Adrenal gland (tissue), 5 donors: ENCODE measurements at regions not wholly inside any gene's neighbourhood (a gene's known extent, or its start where the extent isn't known, plus 50 kb on each side); places are given as distances from the start of the nearest gene placed in this dataset.

Experiments used
- POLR2A ChIP-seq, 2 donors: fragments of 450-650 bp; IDR thresholded peaks; one replicate each; pipeline ENCODE4 v1.6.1; 2017; ENCODE audit warnings: antibody characterized with exemption in 2 of 2, mild to moderate bottlenecking in 2 of 2, moderate library complexity in 1 of 2
- TF ChIP-seq, protein P1 (sequence below), 6 experiments: fragments of 450-650 bp in 4 of 6; fragments of 200-600 bp in 2 of 6; sonication (generic) in 1 of 6; IDR thresholded peaks; 1 replicate in 5 of 6; 2 replicates in 1 of 6; pipeline versions ENCODE4 v1.5.1 to v1.8.0; 2016 to 2021; ENCODE audit warnings: antibody characterized with exemption in 6 of 6, mild to moderate bottlenecking in 2 of 6, moderate library complexity in 1 of 6
- donor health status: DM: no; HTN: no; CAD: no.

- TF ChIP-seq, protein P1, sequence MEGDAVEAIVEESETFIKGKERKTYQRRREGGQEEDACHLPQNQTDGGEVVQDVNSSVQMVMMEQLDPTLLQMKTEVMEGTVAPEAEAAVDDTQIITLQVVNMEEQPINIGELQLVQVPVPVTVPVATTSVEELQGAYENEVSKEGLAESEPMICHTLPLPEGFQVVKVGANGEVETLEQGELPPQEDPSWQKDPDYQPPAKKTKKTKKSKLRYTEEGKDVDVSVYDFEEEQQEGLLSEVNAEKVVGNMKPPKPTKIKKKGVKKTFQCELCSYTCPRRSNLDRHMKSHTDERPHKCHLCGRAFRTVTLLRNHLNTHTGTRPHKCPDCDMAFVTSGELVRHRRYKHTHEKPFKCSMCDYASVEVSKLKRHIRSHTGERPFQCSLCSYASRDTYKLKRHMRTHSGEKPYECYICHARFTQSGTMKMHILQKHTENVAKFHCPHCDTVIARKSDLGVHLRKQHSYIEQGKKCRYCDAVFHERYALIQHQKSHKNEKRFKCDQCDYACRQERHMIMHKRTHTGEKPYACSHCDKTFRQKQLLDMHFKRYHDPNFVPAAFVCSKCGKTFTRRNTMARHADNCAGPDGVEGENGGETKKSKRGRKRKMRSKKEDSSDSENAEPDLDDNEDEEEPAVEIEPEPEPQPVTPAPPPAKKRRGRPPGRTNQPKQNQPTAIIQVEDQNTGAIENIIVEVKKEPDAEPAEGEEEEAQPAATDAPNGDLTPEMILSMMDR (IDR thresholded peaks at IDR 0.05) = no peak
- TF ChIP-seq POLR2A (IDR thresholded peaks at IDR 0.05) = no peak
Observed at GRCh38 chr2:236682651-236683422, 113.2 kb downstream of the ACKR3 start.
